ENCODE measurements at regions not wholly inside any gene's neighbourhood (a gene's known extent, or its start where the extent isn't known, plus 50 kb on each side); places are given as distances from the start of the nearest gene placed in this dataset.

GRCh38 chr5:167918813-167919483 is 372.5 kb upstream of the WWC1 start:
- TF ChIP-seq EZH2 (IDR thresholded peaks at IDR 0.05; ENCODE audit: borderline replicate concordance, low read depth, low read length, severe bottlenecking) (no peak), MAX (IDR thresholded peaks at IDR 0.05; ENCODE audit: insufficient read depth, insufficient read length) (no peak), CTCF (IDR thresholded peaks at IDR 0.05; ENCODE audit: extremely low read depth in 1 of 2, insufficient read depth in 1 of 2, low read depth in 1 of 2, low read length in 2 of 2) (no peak), POLR2A (IDR thresholded peaks at IDR 0.05; ENCODE audit: low read depth, low read length) (no peak)

Measured in endothelial cell of umbilical vein (primary cell).